K562 (cell line): ENCODE measurements at regions not wholly inside any gene's neighbourhood (a gene's known extent, or its start where the extent isn't known, plus 50 kb on each side); places are given as distances from the start of the nearest gene placed in this dataset.

Experiments used
- EGR1 ChIP-seq: fragments of 450-650 bp; conservative IDR thresholded peaks from 2 replicates; pipeline ENCODE4 v1.6.1; 2017; ENCODE audit warnings: mild to moderate bottlenecking
- TGIF2 ChIP-seq: sonication (generic); formaldehyde crosslinking; IDR thresholded peaks from 2 replicates; pipeline ENCODE4 v1.8.1; 2022; ENCODE audit warnings: mild to moderate bottlenecking, missing genetic modification reagents, moderate library complexity
- TF ChIP-seq, protein P1 (sequence below), 3 experiments: IDR thresholded peaks in 2 of 3; conservative IDR thresholded peaks in 1 of 3; 2 replicates each; pipeline ENCODE4 v1.5.1; 2011 to 2012; ENCODE audit warnings: low read length in 3 of 3, mild to moderate bottlenecking in 3 of 3, control low read depth in 2 of 3, improper control_type of control experiment in 1 of 3, inconsistent platforms in 1 of 3, low read depth in 1 of 3, mixed read lengths in 1 of 3, moderate library complexity in 1 of 3; ENCODE audit not compliant: insufficient read depth in 2 of 3

- TF ChIP-seq EGR1 (no peak), TGIF2 (no peak)
- TF ChIP-seq, protein P1, sequence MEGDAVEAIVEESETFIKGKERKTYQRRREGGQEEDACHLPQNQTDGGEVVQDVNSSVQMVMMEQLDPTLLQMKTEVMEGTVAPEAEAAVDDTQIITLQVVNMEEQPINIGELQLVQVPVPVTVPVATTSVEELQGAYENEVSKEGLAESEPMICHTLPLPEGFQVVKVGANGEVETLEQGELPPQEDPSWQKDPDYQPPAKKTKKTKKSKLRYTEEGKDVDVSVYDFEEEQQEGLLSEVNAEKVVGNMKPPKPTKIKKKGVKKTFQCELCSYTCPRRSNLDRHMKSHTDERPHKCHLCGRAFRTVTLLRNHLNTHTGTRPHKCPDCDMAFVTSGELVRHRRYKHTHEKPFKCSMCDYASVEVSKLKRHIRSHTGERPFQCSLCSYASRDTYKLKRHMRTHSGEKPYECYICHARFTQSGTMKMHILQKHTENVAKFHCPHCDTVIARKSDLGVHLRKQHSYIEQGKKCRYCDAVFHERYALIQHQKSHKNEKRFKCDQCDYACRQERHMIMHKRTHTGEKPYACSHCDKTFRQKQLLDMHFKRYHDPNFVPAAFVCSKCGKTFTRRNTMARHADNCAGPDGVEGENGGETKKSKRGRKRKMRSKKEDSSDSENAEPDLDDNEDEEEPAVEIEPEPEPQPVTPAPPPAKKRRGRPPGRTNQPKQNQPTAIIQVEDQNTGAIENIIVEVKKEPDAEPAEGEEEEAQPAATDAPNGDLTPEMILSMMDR (IDR thresholded peaks at IDR 0.05 in 2 of 3, conservative IDR thresholded peaks at IDR 0.05 in 1 of 3; ENCODE audit: insufficient read depth in 2 of 3, low read depth in 1 of 3, low read length in 3 of 3), result no peak
Measured at GRCh38 chr10:78300526-78300925, 266.9 kb downstream of the RPS24 start.
